ENCODE measurements at regions not wholly inside any gene's neighbourhood (a gene's known extent, or its start where the extent isn't known, plus 50 kb on each side); places are given as distances from the start of the nearest gene placed in this dataset.

GRCh38 chr11:79949574-79949973 is 508.7 kb upstream of the TENM4 start:
- H3K4me3 ChIP-seq (ENCODE audit: low read length): no peak overlapping the region
- TF ChIP-seq, protein P1, sequence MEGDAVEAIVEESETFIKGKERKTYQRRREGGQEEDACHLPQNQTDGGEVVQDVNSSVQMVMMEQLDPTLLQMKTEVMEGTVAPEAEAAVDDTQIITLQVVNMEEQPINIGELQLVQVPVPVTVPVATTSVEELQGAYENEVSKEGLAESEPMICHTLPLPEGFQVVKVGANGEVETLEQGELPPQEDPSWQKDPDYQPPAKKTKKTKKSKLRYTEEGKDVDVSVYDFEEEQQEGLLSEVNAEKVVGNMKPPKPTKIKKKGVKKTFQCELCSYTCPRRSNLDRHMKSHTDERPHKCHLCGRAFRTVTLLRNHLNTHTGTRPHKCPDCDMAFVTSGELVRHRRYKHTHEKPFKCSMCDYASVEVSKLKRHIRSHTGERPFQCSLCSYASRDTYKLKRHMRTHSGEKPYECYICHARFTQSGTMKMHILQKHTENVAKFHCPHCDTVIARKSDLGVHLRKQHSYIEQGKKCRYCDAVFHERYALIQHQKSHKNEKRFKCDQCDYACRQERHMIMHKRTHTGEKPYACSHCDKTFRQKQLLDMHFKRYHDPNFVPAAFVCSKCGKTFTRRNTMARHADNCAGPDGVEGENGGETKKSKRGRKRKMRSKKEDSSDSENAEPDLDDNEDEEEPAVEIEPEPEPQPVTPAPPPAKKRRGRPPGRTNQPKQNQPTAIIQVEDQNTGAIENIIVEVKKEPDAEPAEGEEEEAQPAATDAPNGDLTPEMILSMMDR (conservative IDR thresholded peaks at IDR 0.05; ENCODE audit: low read length): no peak
- DNase-seq (ENCODE audit: low read depth): no peak

GRCh38 chr11:79942646-79943045 is 501.8 kb upstream of the TENM4 start:
- DNase-seq (ENCODE audit: low read depth): no peak
- H3K4me3 ChIP-seq (ENCODE audit: low read length): no peak overlapping the region
- TF ChIP-seq, protein P1 (conservative IDR thresholded peaks at IDR 0.05; ENCODE audit: low read length): no peak

DNA sequence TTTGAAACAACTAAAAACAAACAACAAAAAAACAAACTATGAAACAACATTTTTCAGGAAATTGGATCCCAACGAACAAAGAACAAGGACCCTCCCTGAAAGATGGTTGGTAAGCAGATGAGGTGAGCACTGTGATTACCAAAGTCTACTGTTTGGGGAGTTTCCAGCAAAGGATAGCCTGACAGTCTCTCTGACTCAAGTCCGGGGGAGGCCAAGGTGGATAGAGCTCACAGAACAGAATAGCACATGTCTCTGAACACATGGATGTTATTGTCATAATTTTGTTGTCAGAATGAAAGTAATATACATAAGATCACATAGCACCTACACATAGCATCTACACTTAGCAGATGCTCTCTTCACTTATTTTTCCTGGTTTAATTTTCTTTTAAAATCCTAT is 501.3 kb upstream of the TENM4 start:
- no peak for DNase-seq (ENCODE audit: low read depth)
- TF ChIP-seq, protein P1 (conservative IDR thresholded peaks at IDR 0.05; ENCODE audit: low read length): no peak

GRCh38 chr11:79940974-79941735 is 500.3 kb upstream of the TENM4 start:
- TF ChIP-seq, protein P1 (conservative IDR thresholded peaks at IDR 0.05; ENCODE audit: low read length): no peak
- DNase-seq (ENCODE audit: low read depth): no peak
- no peak overlapping the region for H3K4me3 ChIP-seq (ENCODE audit: low read length)

More for the DNA sequence above, 501.3 kb upstream of the TENM4 start:
- no peak overlapping the region for H3K4me3 ChIP-seq (ENCODE audit: low read length)

DNA sequence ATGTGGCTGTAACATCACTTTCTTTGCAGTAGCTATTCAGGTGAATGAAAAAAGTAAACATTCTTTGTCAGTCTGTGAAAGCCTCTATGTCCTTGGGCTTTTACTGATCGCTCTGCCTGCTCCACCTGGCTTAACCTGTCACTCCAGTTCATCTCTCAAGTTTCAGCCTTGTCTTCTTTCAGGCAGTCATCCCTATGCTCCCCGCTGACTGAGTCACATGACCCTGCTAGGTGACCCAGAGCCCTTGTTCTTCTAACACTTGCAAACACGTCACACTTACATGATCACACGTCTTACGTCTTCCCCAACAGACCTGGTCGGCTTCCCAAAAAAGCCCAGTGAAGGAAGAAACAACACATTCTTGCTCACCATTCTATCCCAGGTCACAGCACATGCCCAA is 499.3 kb upstream of the TENM4 start:
- no peak overlapping the region for H3K4me3 ChIP-seq (ENCODE audit: low read length)
- no peak for DNase-seq (ENCODE audit: low read depth)
- TF ChIP-seq, protein P1 (conservative IDR thresholded peaks at IDR 0.05; ENCODE audit: low read length): no peak

GRCh38 chr11:79939111-79939510 is 498.3 kb upstream of the TENM4 start:
- H3K4me3 ChIP-seq (ENCODE audit: low read length): no peak overlapping the region
- DNase-seq (ENCODE audit: low read depth): no peak
- TF ChIP-seq, protein P1 (conservative IDR thresholded peaks at IDR 0.05; ENCODE audit: low read length): no peak

DNA sequence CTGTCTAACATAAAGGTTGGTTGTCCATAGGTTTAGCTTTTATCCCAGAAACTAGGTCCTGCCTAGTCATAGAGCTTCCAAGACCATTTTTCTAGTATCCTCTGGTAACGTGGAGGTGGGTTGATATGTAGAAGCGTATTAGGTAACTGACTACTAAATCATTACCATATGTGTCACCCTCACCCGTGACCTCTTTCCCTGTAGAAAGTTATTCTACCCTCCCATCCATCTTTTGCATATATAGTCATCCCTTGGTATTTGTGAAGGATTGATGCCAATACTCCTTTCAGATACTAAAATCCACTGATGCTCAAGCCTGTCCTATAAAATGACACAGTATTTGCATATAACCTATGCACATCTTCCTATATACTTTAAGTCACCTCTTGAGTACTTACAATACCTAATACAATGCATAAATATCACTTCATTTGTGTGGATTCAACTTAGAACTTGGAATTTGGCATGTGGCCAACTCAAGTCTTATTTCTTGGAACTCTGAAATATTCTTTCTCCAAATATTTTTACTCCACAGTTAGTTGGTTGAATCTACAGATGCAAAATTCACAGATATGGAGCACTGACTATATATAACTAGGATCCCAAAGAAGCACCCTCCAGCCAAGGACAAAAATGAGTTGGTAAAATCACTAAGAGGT is 497.0 kb upstream of the TENM4 start:
- TF ChIP-seq, protein P1 (conservative IDR thresholded peaks at IDR 0.05; ENCODE audit: low read length): no peak
- DNase-seq (ENCODE audit: low read depth): no peak
- no peak overlapping the region for H3K4me3 ChIP-seq (ENCODE audit: low read length)
